GM18517 (cell line): ENCODE measurements at regions not wholly inside any gene's neighbourhood (a gene's known extent, or its start where the extent isn't known, plus 50 kb on each side); places are given as distances from the start of the nearest gene placed in this dataset.

Source experiments
- ATAC-seq: cut with Tn5 transposase; IDR thresholded peaks from one replicate; pipeline ENCODE4 v1.9.1; 2021; ENCODE audit warnings: mild to moderate bottlenecking, moderate library complexity; ENCODE audit not compliant: unreplicated experiment

- ATAC-seq = no peak
Measured at GRCh38 chr7:67731704-67732103, 735.1 kb downstream of the TYW1 start.

DNA sequence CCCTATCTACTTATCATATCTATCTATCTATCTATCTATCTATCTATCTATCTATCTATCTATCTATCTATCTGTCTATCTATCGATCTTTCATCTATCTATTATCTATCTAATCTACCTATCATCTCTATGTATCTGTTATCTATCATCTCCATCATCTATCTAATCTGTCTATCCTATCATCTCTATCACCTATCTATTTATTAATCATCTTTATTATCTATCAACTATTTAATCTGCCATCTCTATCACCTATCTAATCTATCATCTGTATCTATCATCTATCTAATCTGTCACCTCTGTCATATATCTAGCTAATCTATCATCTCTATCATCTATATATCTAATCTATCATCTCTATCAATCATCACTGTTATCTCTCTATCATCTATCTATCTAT lies 736.3 kb downstream of the TYW1 start:
- ATAC-seq = no peak

GRCh38 chr7:67738145-67738544 lies 741.5 kb downstream of the TYW1 start:
- ATAC-seq = no peak

DNA sequence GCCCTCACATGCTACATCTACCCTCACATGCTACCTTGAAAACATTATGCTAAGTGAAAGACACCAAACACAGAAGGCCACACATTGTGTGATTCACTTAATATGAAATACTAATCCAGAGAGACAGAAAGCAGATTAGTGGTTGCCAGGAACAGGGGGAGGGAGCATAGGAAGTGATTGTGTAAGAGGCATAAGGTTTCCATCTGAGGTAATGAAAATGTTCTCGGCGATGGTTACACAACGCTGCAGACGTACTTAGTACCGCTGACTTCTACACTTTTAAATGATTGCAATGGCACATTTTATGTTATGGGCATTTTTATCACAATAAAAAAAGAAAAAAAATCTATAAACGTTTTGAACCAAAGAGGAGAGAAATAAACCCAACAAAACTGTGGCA lies 742.3 kb downstream of the TYW1 start:
- ATAC-seq = no peak

DNA sequence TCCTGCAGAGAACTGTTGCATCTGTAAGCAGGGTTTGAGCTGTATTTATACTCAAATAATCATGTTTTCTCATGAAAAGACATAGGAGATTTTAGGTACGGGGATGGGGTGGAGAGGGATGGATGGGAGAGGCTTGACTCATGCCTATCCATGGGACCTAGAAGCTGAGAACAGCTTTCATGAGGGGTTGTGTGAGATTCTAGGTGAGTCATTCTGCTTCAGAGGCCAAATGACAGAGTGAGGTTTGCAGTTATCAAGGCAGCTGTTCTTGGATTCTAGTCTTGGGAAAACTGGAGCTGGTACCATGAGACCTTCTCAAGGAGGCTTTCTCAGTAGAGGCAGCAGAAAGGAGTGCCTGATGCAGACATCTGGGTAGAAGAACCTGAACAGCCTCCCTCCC lies 746.9 kb downstream of the TYW1 start:
- ATAC-seq = no peak

GRCh38 chr7:67752227-67752626 lies 755.6 kb downstream of the TYW1 start:
- no peak for ATAC-seq

GRCh38 chr7:67753891-67754290 lies 757.3 kb downstream of the TYW1 start:
- ATAC-seq = no peak

DNA sequence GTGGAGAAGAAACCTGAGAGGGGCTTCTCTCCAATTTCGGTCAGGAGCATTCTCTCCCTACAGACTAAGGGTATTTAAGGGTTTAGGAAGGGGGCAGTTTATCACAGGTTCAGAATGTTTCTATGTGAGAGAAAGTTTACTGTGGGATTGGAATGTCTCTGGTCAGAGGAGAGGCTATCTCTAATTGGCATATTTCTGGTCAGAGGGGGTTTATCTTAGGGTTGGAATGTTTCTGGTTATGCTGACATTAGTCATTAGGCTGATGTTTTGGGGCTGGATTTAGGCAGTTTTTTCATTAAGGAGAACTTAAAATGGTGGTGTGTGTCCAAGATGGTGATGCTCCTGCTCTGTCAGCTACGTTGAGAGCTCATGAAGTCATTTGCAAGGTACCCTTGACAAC lies 758.0 kb downstream of the TYW1 start:
- ATAC-seq = no peak

DNA sequence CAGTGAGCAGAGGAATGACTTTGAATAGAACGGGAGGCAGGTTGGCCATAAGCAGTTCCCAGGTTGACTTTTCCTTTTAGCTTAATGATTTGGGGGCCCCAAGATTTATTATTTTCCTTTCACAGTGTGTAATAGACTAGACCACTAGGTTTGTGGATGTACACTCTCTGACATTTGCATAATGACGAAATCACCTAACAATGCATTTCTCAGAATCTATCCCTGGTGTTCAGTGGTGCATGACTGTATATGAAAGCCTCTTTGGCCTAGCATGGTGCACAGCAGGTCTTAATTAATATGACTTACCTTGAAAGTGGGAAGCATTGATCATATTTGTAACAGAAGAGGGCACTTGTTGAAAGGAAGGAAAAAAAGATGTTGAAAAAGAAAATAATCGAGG lies 761.9 kb downstream of the TYW1 start:
- ATAC-seq = no peak

DNA sequence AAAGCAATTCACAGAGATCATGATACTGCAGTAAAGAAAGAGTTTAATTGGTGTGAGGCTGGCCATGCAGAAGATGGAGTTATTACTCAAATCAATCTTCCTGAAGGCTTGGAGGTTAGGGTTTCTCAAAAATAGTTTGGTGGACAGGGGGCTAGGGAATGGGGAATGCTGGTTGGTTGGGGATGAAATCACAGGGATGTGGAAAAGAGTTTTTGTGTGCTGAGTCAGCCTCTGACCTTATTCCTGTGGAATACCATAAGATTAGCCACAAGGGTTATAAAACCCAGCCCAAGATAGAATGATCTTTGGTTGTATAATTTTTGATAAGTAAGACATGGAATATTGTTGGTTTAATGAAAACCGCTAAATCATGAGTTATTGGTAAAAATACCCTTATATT lies 764.3 kb downstream of the TYW1 start:
- no peak for ATAC-seq

DNA sequence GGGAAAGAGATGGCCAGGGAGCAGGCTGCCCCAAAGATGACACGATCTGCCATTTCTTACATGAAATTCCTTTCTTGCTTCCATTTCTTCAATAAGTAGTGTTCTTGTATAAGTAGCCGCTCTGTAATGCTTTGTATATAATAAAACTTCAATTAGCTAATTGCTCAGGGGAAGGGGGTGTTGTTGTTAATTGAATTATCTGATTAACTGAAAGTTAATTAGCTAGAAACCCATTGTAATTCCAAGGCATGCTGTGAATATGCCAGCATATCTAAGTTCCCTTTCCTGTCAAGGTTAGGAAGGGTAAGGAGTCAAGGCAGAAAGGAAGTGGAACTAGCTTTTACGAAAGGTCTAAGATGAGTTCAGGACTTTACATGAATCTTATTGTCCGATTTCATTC lies 765.9 kb downstream of the TYW1 start:
- ATAC-seq = no peak

DNA sequence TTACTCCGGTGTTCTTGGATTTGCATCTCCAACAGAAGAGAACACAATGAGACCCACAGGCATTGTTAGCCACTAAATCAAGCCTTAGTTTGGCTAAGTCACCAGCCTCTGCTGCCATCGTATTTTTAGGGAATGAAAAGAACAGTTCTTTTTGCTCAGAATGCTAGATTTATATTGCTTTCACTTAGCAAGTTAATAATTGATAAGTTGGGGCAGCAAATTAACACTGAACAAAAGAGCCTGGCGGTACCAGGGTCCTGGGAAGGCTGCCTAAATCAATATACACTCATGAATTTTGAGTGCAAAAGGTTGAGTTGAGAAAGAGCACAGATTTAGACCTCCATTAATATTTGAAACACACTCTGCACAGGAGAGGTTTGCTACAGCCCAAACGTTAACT lies 767.7 kb downstream of the TYW1 start:
- no peak for ATAC-seq

GRCh38 chr7:67765481-67766175 lies 769.0 kb downstream of the TYW1 start:
- no peak for ATAC-seq

DNA sequence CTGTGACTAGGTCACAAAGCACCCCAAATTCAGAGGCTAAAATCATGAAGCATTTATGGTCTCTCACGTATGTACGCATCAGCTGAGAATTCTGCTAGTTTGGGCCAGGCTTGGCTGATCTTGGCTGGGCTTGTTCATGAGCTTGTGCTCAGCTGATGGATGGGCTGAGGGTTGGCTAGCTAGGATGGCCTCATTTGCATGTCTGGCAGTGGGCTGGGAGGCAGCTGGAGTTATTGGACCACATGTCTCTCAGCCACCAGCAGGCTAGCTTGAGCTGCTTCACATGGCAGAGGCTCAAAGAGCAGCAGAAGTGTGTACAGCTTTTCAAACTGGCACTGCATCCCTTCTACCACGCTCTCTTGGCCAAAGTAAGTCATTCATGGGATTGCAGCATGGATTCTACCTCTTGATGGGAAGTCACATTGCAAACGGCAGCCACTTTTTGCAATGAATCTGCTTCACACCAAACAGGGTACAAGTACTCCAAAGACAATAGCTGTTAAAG lies 770.3 kb downstream of the TYW1 start:
- ATAC-seq = no peak

DNA sequence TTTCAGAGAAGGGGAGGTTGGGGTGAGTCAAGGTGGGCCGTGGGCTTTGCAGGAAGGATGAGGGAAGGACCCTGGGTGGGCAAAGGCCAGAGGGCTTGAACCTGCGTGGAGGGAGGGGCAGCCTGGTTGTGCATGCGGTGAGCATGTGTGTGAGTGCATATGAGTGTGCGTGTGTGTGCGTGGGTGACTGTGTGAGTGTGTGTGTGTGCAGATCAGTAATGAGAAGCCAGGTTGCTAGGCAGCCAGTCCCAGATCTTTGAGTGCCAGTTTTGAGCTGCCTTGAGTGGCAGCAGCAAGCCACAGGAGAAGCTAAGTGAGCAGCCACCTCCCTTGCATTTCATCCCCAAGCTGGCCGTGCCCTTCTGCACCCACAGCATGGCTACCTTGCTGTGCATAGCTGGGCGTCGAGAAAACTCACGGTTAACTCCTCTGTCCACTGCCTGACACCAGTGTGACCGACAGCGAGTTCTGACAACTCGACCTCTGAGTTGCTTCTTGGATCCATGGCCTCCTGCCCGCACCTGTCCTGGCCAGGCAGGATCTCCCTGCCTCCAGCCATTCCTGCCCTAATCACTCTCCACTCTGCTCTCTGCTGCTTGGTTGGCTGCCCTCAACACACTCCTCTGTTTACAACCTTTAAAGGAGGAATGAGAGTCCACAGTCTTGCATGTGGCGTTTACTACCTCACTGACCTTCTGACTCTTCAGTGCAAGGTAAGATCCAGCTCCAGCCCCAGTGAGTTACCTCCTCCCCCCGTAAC lies 775.4 kb downstream of the TYW1 start:
- ATAC-seq = no peak

DNA sequence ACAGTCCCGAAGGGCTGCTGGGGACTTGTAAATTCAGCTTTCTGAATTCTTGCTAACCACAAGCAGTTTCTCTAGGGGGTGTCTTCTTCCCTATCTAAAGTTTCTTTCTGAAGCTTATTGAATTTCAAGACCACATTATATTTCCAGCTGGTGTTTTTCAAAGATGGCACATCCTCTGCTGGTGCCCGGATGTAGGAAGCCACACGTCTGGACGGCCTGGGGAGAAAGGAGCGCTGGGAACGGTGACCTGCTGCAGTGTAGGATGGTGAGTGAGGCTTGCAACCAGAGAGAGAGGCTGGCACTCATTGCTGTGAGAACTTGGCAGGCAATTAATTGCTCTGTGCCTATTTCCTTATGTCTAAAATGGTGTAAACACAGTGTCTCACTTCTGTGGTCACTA lies 776.4 kb downstream of the TYW1 start:
- ATAC-seq = no peak

- no peak for ATAC-seq
Measured at GRCh38 chr7:67777119-67777518, 780.5 kb downstream of the TYW1 start.

DNA sequence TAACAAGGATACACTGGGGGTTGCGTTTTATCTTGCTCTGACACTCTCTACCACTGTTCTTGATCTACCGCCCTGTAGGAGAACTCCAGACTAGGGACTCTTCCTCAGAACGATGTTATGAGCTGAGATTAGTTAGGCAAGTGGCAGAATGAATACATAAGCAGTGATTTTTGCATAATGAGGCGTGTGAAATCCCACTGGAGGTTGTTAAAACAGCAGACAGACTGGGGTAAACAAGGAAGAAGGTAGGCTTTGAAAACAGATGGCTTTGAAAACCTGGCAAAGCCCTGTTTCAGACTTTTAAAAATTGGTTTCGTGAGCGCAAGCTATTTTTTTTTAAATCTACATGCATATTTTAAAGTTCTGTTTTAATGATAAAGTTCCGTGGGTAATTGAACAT lies 785.2 kb downstream of the TYW1 start:
- no peak for ATAC-seq

DNA sequence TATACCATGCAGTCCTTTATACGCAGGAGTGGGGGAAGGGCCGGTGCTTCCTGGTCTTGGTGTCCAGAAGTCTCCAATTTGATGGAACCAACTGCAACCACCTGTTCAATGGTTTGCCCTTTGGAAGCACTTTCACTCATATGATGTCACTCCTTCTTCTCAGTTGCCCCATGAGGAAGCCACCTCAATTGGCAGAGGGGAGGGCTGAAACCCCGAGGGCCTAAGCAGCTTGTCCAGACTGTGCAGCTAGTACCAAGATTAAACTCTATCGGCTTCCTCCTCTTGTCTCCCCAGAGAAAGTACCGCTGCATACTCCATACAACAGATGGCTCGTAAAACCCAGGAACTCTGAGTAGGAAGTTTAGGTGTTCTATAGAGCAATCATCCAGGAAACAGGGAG lies 789.4 kb downstream of the TYW1 start:
- no peak for ATAC-seq

DNA sequence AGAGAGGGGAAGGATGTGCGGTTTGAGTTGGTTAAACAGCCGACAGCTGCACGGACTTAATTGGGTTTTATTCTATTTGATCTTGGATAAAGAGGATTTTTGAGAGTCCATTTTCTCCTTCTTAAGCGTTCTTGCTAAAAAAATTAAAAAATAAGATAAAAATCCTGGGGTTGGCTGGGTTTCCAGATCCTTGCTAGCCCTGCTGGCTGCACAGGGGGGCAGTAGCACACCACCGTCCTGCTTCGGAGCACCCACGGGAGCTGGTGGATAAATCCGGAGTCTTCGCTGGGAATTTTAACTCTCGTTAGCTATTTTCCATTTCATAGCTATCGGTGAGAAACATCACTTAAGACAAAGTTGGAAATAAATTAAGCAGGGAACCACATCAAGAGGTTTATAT lies 792.0 kb downstream of the TYW1 start:
- ATAC-seq = no peak

DNA sequence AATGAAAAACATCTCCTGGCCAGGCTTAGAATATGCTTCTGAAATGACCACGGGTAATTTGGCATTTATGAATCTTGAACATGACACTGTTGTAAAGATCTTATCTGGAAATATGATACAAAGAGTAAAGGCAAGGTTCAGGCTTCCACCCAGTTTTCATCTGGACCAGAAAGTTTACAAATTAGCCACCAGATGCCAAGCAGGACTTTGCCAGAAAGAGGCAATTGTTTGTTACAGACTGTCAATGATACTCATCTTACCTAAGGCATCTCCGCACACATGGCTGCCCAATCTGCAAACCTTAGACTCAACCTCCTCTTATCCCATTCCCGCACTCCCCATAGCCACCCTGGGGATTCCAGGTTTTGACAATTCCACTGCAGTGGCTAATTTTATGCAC lies 795.3 kb downstream of the TYW1 start:
- no peak for ATAC-seq

- no peak for ATAC-seq
Measured at GRCh38 chr7:67794544-67794943, 797.9 kb downstream of the TYW1 start.

- no peak for ATAC-seq
Measured at GRCh38 chr7:67803789-67804188, 807.2 kb downstream of the TYW1 start.
